Gastroesophageal sphincter (tissue), 4 donors: ENCODE measurements at regions not wholly inside any gene's neighbourhood (a gene's known extent, or its start where the extent isn't known, plus 50 kb on each side); places are given as distances from the start of the nearest gene placed in this dataset.

Experiments
- ATAC-seq: fragments of 150-250 bp; one replicate; pipeline ENCODE4 v1.9.1; 2016; ENCODE audit warnings: mild to moderate bottlenecking, moderate library complexity
- H3K27ac ChIP-seq, 4 donors: fragments of 200-600 bp; sonication (generic) in 3 of 4; 1 replicate in 3 of 4; 2 replicates in 1 of 4; pipeline ENCODE4 v1.5.1; 2016 to 2019
- H3K27me3 ChIP-seq: fragments of 200-600 bp; sonication (generic); one replicate; pipeline ENCODE4 v1.5.1; 2019
- H3K36me3 ChIP-seq, 2 donors: fragments of 200-600 bp; sonication (generic); one replicate each; pipeline ENCODE4 v1.5.1; 2019; ENCODE audit warnings: control low read depth in 1 of 2
- H3K4me1 ChIP-seq, 3 donors: fragments of 200-600 bp; sonication (generic); 1 replicate in 2 of 3; 2 replicates in 1 of 3; pipeline ENCODE4 v1.5.1; 2016 to 2019; ENCODE audit warnings: control low read depth in 2 of 3
- H3K4me3 ChIP-seq, 2 donors: fragments of 200-600 bp; sonication (generic); one replicate each; pipeline ENCODE4 v1.5.1; 2019; ENCODE audit warnings: mild to moderate bottlenecking in 1 of 2, moderate library complexity in 1 of 2
- H3K9me3 ChIP-seq, 3 donors: fragments of 200-600 bp; sonication (generic); one replicate each; pipeline ENCODE4 v1.5.1; 2017 to 2019; ENCODE audit warnings: control low read depth in 2 of 3
- EP300 ChIP-seq: sonication (generic); formaldehyde crosslinking; IDR thresholded peaks from one replicate; pipeline ENCODE4 v1.6.1; 2017; ENCODE audit warnings: antibody characterized with exemption, mild to moderate bottlenecking
- POLR2A ChIP-seq, 2 donors: fragments of 450-650 bp; IDR thresholded peaks; one replicate each; pipeline ENCODE4 v1.6.1; 2017; ENCODE audit warnings: antibody characterized with exemption in 2 of 2, mild to moderate bottlenecking in 2 of 2, moderate library complexity in 1 of 2
- POLR2AphosphoS5 ChIP-seq: sonication (generic); formaldehyde crosslinking; IDR thresholded peaks from one replicate; pipeline ENCODE4 v1.6.1; 2017; ENCODE audit warnings: antibody characterized with exemption
- WGBS, 2 donors: methylation state at CpG; one replicate each; pipeline ENCODE4 v1.1.5; 2018; ENCODE audit warnings: low coverage in 1 of 2; 5-methylcytosine and 5-hydroxymethylcytosine counted together
- TF ChIP-seq, protein P1 (sequence below), 4 experiments: fragments of 200-600 bp in 2 of 4; fragments of 450-650 bp in 2 of 4; sonication (generic) in 1 of 4; IDR thresholded peaks; one replicate each; pipeline ENCODE4 v1.5.1; 2017 to 2019; ENCODE audit warnings: antibody characterized with exemption in 4 of 4, mild to moderate bottlenecking in 2 of 4, moderate library complexity in 2 of 4

DNA sequence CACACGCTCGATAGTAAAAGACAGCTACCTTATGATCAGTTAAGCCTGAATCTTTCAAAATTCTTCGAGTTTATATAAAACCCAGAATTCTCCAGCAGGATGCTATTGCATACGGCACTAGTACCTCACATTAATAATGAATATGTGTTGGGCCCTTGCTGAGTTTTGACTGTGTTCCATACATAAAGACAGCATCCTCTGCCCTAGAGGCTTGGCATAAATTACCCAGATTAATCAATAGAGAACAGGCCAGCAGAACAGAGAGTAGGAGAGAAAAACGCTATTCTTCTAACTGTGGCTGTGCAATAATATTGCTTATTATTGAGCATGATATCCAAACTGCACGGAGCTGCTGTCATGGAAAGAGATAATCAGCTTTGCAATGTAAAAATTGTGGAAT is 194.3 kb downstream of the SOX11 start:
- Histone ChIP-seq H3K4me1 (no peaks in the 10 kb centered on the region), H3K27me3 (no peaks in the 10 kb centered on the region), H3K9me3 (peaks cover 0 to 7% (median 0%) of the 10 kb centered on the region in 3 donors), H3K27ac (no peak overlapping the region), H3K36me3 (no peaks in the 10 kb centered on the region), H3K4me3 (no peak overlapping the region)
- 57 to 68% methylated on average over 4 to 6 of the region's 6 CpGs for WGBS, 2 donors
- no peak for ATAC-seq
- no peak for TF ChIP-seq POLR2A (IDR thresholded peaks at IDR 0.05)
- no peak for TF ChIP-seq POLR2AphosphoS5

DNA sequence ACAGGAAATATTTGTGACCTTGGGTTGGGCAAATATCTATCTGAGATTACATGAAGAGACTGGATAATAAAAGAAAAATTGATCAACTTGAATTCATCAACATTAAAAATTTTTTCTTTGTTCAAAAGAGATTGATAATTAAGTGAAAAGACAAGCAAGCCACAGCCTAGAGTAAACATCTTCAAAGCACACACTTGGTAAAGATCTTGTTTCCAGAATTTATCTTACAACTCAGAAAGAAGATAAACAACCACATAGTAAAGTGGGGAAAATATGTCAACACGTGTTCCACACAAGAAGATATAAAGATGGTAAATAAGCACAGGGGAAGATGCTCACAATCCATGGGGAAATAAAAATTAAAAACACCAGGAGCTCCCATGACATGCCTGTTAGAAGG is 195.9 kb downstream of the SOX11 start:
- H3K4me3 ChIP-seq = no peak overlapping the region
- no peaks in the 10 kb centered on the region for H3K9me3 ChIP-seq
- no peak overlapping the region for H3K27ac ChIP-seq
- no peaks in the 10 kb centered on the region for H3K36me3 ChIP-seq
- TF ChIP-seq POLR2AphosphoS5 (no peak), POLR2A (IDR thresholded peaks at IDR 0.05) (no peak), EP300 (no peak)
- TF ChIP-seq, protein P1, sequence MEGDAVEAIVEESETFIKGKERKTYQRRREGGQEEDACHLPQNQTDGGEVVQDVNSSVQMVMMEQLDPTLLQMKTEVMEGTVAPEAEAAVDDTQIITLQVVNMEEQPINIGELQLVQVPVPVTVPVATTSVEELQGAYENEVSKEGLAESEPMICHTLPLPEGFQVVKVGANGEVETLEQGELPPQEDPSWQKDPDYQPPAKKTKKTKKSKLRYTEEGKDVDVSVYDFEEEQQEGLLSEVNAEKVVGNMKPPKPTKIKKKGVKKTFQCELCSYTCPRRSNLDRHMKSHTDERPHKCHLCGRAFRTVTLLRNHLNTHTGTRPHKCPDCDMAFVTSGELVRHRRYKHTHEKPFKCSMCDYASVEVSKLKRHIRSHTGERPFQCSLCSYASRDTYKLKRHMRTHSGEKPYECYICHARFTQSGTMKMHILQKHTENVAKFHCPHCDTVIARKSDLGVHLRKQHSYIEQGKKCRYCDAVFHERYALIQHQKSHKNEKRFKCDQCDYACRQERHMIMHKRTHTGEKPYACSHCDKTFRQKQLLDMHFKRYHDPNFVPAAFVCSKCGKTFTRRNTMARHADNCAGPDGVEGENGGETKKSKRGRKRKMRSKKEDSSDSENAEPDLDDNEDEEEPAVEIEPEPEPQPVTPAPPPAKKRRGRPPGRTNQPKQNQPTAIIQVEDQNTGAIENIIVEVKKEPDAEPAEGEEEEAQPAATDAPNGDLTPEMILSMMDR (IDR thresholded peaks at IDR 0.05) = no peak
- no peaks in the 10 kb centered on the region for H3K4me1 ChIP-seq
- H3K27me3 ChIP-seq = no peaks in the 10 kb centered on the region
- WGBS, 2 donors = 33 to 58% methylated on average over 1 of the region's 1 CpG
- ATAC-seq = no peak

DNA sequence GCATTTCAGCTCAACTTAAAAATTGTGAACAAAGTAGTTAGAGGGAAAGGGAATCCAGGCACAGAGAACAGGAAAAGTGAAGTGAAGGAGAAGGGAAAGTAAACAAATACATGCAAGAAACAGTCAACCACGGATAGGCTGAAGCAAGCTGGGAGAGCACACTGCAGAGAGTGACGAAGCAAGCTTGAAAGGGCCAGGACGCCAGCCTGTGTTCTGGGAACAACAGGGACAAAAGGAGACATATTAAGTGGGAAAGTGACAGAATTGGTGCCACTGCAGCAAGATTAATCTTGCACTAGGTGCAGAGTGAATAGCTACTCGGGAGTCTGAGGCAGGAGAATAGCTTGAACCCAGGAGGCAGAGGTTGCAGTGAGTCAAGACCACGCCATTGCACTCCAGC is 197.3 kb downstream of the SOX11 start:
- H3K4me3 ChIP-seq = no peak overlapping the region
- H3K27me3 ChIP-seq = no peaks in the 10 kb centered on the region
- TF ChIP-seq POLR2A (IDR thresholded peaks at IDR 0.05) (no peak), POLR2AphosphoS5 (no peak), EP300 (no peak)
- TF ChIP-seq, protein P1 (IDR thresholded peaks at IDR 0.05) = no peak
- no peaks in the 10 kb centered on the region for H3K4me1 ChIP-seq
- ATAC-seq = no peak
- no peaks in the 10 kb centered on the region for H3K36me3 ChIP-seq
- H3K9me3 ChIP-seq = no peaks in the 10 kb centered on the region
- 61 to 76% methylated on average over 5 of the region's 5 CpGs for WGBS, 2 donors
- H3K27ac ChIP-seq = no peak overlapping the region

DNA sequence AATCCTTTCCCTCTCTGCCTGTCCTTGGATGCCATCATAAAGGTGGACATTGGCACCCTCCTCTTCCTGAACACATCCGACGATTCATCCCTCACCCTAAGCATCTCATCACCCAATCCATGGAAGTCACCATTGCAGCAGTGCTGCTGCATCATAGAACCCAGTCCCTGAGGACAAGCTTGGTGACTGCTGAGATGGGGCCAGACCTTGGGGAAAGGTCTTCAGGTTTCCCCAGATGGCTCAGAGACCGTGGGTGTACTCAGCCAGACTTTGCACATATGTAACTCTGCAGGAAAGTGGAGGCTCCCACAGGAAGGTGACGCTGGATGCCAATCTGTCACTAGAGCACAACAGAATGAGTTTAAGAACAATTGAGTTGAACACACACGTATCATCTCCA is 202.2 kb downstream of the SOX11 start:
- TF ChIP-seq POLR2AphosphoS5 = no peak
- TF ChIP-seq POLR2A (IDR thresholded peaks at IDR 0.05) = no peak
- TF ChIP-seq EP300 = no peak
- TF ChIP-seq, protein P1 (IDR thresholded peaks at IDR 0.05) = no peak
- no peak for ATAC-seq

DNA sequence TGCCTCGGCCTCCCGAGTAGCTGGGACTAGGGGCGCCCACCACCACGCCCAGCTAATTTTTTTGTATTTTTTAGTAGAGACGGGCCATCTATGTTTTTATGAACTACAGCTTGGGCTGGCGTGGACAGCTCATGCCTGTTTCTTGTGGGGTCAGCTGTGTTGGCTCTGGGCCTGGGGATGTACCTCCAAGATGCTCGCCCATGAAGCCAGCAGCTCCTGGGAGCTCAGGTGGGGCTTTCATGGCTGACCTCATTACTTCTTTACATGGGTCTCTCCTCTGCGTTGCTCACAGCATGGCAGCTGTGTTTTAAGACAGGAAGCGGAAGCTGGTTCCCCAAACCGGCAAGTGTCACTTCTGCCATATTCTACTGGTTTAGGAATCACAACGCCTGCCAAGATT is 203.1 kb downstream of the SOX11 start:
- Histone ChIP-seq H3K36me3 (no peaks in the 10 kb centered on the region), H3K27ac (no peak overlapping the region), H3K27me3 (no peaks in the 10 kb centered on the region), H3K4me3 (no peak overlapping the region), H3K9me3 (peaks cover 0 to 5% (median 0%) of the 10 kb centered on the region in 3 donors), H3K4me1 (no peaks in the 10 kb centered on the region)
- WGBS, 2 donors = 89 to 93% methylated on average over 4 to 7 of the region's 11 CpGs
- TF ChIP-seq, protein P1 (IDR thresholded peaks at IDR 0.05) = no peak
- TF ChIP-seq EP300 = no peak
- no peak for TF ChIP-seq POLR2AphosphoS5
- no peak for TF ChIP-seq POLR2A (IDR thresholded peaks at IDR 0.05)
- no peak for ATAC-seq

More for the DNA sequence above, 202.2 kb downstream of the SOX11 start:
- Histone ChIP-seq H3K27ac (no peak overlapping the region), H3K27me3 (no peaks in the 10 kb centered on the region), H3K9me3 (peaks cover 0 to 5% (median 0%) of the 10 kb centered on the region in 3 donors), H3K4me1 (no peaks in the 10 kb centered on the region), H3K4me3 (no peak overlapping the region), H3K36me3 (no peaks in the 10 kb centered on the region)
- 49 to 60% methylated on average over 3 to 4 of the region's 5 CpGs for WGBS, 2 donors
